B cell (primary cell): ENCODE measurements at regions not wholly inside any gene's neighbourhood (a gene's known extent, or its start where the extent isn't known, plus 50 kb on each side); places are given as distances from the start of the nearest gene placed in this dataset.

ENCODE experiments used
- ATAC-seq: fragments of 200-7000 bp; cut with Tn5 transposase; one replicate; pipeline ENCODE4 v1.10.0; 2021; ENCODE audit warnings: low read depth, mild to moderate bottlenecking, moderate number of reproducible peaks, moderate library complexity
- CTCF ChIA-PET: fragments of 350-600 bp; sonication (Branson Sonifier 250); formaldehyde crosslinking; loops from one replicate; lab custom pipeline; 2021; ENCODE audit warnings: antibody characterized with exemption, inconsistent platforms; lab: Charles Lee
- POLR2A ChIA-PET: fragments of 350-600 bp; sonication (Branson Sonifier 250); formaldehyde crosslinking; loops from one replicate; lab custom pipeline; 2021; ENCODE audit warnings: antibody characterized with exemption; lab: Charles Lee
- DNase-seq: peaks from one replicate; pipeline ENCODE4 v3.0.0; 2013
- H2AFZ ChIP-seq: 2 replicates; pipeline ENCODE4 v1.6.1; 2012; ENCODE audit warnings: mild to moderate bottlenecking, low read depth, low read length; ENCODE audit not compliant: insufficient read depth, poor library complexity, severe bottlenecking
- H3K27ac ChIP-seq, 2 donors: 1 replicate in 1 of 2; 2 replicates in 1 of 2; pipeline ENCODE4 v1.5.1; 2012 to 2013; ENCODE audit warnings: low read length in 2 of 2, mild to moderate bottlenecking in 2 of 2, moderate library complexity in 1 of 2
- H3K27me3 ChIP-seq, 4 experiments: fragments of 200-600 bp in 1 of 4; sonication (generic) in 1 of 4; replicated peaks in 1 of 4; 1 replicate in 2 of 4; 2 replicates in 2 of 4; pipeline versions ENCODE4 v1.6.1 to v1.7.0; 2013 to 2016; ENCODE audit warnings: low read length in 3 of 4, mild to moderate bottlenecking in 2 of 4, mixed read lengths in 1 of 4, moderate library complexity in 1 of 4; ENCODE audit not compliant: insufficient read depth in 4 of 4, control insufficient read depth in 3 of 4; ENCODE audit errors: control extremely low read depth in 1 of 4
- H3K36me3 ChIP-seq, 2 experiments: replicated peaks in 1 of 2; 1 replicate in 1 of 2; 2 replicates in 1 of 2; pipeline versions ENCODE4 v1.6.1 to v1.7.1; 2013; ENCODE audit warnings: low read length in 1 of 2; ENCODE audit not compliant: insufficient read depth in 2 of 2, control insufficient read depth in 1 of 2; ENCODE audit errors: control extremely low read depth in 1 of 2, extremely low read depth in 1 of 2
- H3K4me1 ChIP-seq, 2 donors: fragments of 200-600 bp in 1 of 2; sonication (generic) in 1 of 2; 1 replicate in 1 of 2; 2 replicates in 1 of 2; pipeline versions ENCODE4 v1.5.1 to v1.6.1; 2013 to 2017; ENCODE audit warnings: low read length in 2 of 2; ENCODE audit not compliant: control insufficient read depth in 2 of 2, insufficient read depth in 2 of 2
- H3K4me2 ChIP-seq: replicated peaks from 2 replicates; pipeline ENCODE3; 2012; ENCODE audit warnings: mild to moderate bottlenecking, low read depth, low read length; ENCODE audit not compliant: poor library complexity, severe bottlenecking
- H3K4me3 ChIP-seq, 5 experiments: fragments of 200-600 bp in 1 of 5; sonication (generic) in 1 of 5; 1 replicate in 3 of 5; 2 replicates in 2 of 5; pipeline versions ENCODE4 v1.5.1 to v1.7.0; 2011 to 2016; ENCODE audit warnings: low read length in 4 of 5, mild to moderate bottlenecking in 4 of 5, low read depth in 2 of 5, control low read depth in 1 of 5, moderate library complexity in 1 of 5; ENCODE audit not compliant: insufficient read depth in 1 of 5; ENCODE audit errors: control extremely low read depth in 1 of 5, extremely low read depth in 1 of 5
- H3K79me2 ChIP-seq: fragments of 200-600 bp; sonication (generic); one replicate; pipeline ENCODE4 v1.6.0; 2016; ENCODE audit warnings: low read length; ENCODE audit not compliant: control insufficient read depth, insufficient read depth
- H3K9ac ChIP-seq: fragments of 200-600 bp; sonication (generic); 2 replicates; pipeline ENCODE4 v1.6.1; 2017; ENCODE audit warnings: mild to moderate bottlenecking, low read length, moderate library complexity
- H3K9me3 ChIP-seq, 3 donors: one replicate each; pipeline versions ENCODE4 v1.6.1 to v1.7.1; 2013; ENCODE audit warnings: low read length in 2 of 3; ENCODE audit not compliant: control insufficient read depth in 2 of 3, insufficient read depth in 1 of 3; ENCODE audit errors: control extremely low read depth in 1 of 3
- H4K20me1 ChIP-seq: 2 replicates; pipeline ENCODE4 v1.6.0; 2012; ENCODE audit warnings: mild to moderate bottlenecking, low read length; ENCODE audit not compliant: insufficient read depth, control insufficient read depth, poor library complexity, severe bottlenecking
- H3K27ac Mint-ChIP-seq: one replicate; pipeline ENCODE4 v1.8.0; 2021; ENCODE audit warnings: mixed read lengths
- H3K27me3 Mint-ChIP-seq: one replicate; pipeline ENCODE4 v1.8.0; 2021; ENCODE audit warnings: mixed read lengths
- H3K4me1 Mint-ChIP-seq: one replicate; pipeline ENCODE4 v1.8.0; 2021; ENCODE audit warnings: mixed read lengths
- H3K4me3 Mint-ChIP-seq: one replicate; pipeline ENCODE4 v1.8.0; 2021; ENCODE audit warnings: mixed read lengths
- H3K9me3 Mint-ChIP-seq: one replicate; pipeline ENCODE4 v1.8.0; 2022; ENCODE audit warnings: mixed read lengths; ENCODE audit not compliant: insufficient read depth
- EZH2 ChIP-seq: IDR thresholded peaks from 2 replicates; pipeline ENCODE4 v1.6.1; 2012; ENCODE audit warnings: borderline replicate concordance, low read depth, mild to moderate bottlenecking, moderate library complexity, low read length; ENCODE audit not compliant: insufficient read depth, poor library complexity, severe bottlenecking
- WGBS: methylation state at CpG from one replicate; pipeline ENCODE4 v1.1.5; 2013; ENCODE audit warnings: missing lambda C conversion rate; ENCODE audit not compliant: insufficient coverage; 5-methylcytosine and 5-hydroxymethylcytosine counted together
- intact Hi-C: fragments of 100-400 bp; cut with micrococcal nuclease; formaldehyde crosslinking; loops from one replicate; pipeline ENCODE4 v1.10.0; 2022
- TF ChIP-seq, protein P1 (sequence below): fragments of 200-600 bp; IDR thresholded peaks from one replicate; pipeline ENCODE4 v1.8.0; 2022; ENCODE audit warnings: antibody characterized with exemption, mild to moderate bottlenecking

- Histone ChIP-seq H4K20me1 (no peaks in the 10 kb centered on the region), H2AFZ (no peak overlapping the region), H3K4me1 (no peaks in the 10 kb centered on the region), H3K9ac (no peak overlapping the region), H3K27me3 (no peaks in the 10 kb centered on the region), H3K4me2 (no peak overlapping the region), H3K36me3 (no peaks in the 10 kb centered on the region), H3K79me2 (no peaks in the 10 kb centered on the region), H3K4me3 (no peak overlapping the region), H3K9me3 (peaks cover 0 to 4% (median 0%) of the 10 kb centered on the region in 3 donors), H3K27ac (no peak overlapping the region)
- H3K9me3 Mint-ChIP-seq: no peaks in the 10 kb centered on the region
- TF ChIP-seq EZH2: no peak
- TF ChIP-seq, protein P1, sequence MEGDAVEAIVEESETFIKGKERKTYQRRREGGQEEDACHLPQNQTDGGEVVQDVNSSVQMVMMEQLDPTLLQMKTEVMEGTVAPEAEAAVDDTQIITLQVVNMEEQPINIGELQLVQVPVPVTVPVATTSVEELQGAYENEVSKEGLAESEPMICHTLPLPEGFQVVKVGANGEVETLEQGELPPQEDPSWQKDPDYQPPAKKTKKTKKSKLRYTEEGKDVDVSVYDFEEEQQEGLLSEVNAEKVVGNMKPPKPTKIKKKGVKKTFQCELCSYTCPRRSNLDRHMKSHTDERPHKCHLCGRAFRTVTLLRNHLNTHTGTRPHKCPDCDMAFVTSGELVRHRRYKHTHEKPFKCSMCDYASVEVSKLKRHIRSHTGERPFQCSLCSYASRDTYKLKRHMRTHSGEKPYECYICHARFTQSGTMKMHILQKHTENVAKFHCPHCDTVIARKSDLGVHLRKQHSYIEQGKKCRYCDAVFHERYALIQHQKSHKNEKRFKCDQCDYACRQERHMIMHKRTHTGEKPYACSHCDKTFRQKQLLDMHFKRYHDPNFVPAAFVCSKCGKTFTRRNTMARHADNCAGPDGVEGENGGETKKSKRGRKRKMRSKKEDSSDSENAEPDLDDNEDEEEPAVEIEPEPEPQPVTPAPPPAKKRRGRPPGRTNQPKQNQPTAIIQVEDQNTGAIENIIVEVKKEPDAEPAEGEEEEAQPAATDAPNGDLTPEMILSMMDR: no peak
- intact Hi-C loops: no loop called here
- no peak overlapping the region for H3K4me3 Mint-ChIP-seq
- ChIA-PET CTCF (interaction anchor here (0.6 kb wide), 1 partner anchor 13 kb away, joined by 5 read pairs; no protein-coding TSS in a partner anchor), POLR2A (no interaction called here)
- ATAC-seq (no peak), DNase-seq (no peak)
- 98% methylated on average over 3 of the region's 9 CpGs for WGBS
- H3K27ac Mint-ChIP-seq: no peak overlapping the region
- no peaks in the 10 kb centered on the region for H3K4me1 Mint-ChIP-seq
- peaks cover 9% of the 10 kb centered on the region for H3K27me3 Mint-ChIP-seq
These were observed 237.9 kb downstream of the NSG2 start for GRCh38 chr5:174283211-174284005.

GRCh38 chr5:174284873-174285272 lies 239.4 kb downstream of the NSG2 start:
- Histone ChIP-seq H3K4me1 (no peaks in the 10 kb centered on the region), H2AFZ (no peak overlapping the region), H3K36me3 (no peaks in the 10 kb centered on the region), H3K9ac (no peak overlapping the region), H3K27ac (no peak overlapping the region), H3K27me3 (no peaks in the 10 kb centered on the region), H4K20me1 (no peaks in the 10 kb centered on the region), H3K4me3 (no peak overlapping the region), H3K9me3 (peaks cover 0 to 4% (median 0%) of the 10 kb centered on the region in 3 donors), H3K79me2 (no peaks in the 10 kb centered on the region), H3K4me2 (no peak overlapping the region)
- no peaks in the 10 kb centered on the region for H3K4me1 Mint-ChIP-seq
- no peaks in the 10 kb centered on the region for H3K9me3 Mint-ChIP-seq
- intact Hi-C loops: no loop called here
- ChIA-PET CTCF (no interaction called here), POLR2A (no interaction called here)
- TF ChIP-seq EZH2: no peak
- TF ChIP-seq, protein P1: no peak
- H3K4me3 Mint-ChIP-seq: no peak overlapping the region
- H3K27ac Mint-ChIP-seq: no peak overlapping the region
- ATAC-seq: no peak
- no peak for DNase-seq
- WGBS: 74% methylated on average over 4 of the region's 5 CpGs
- peaks cover 9% of the 10 kb centered on the region for H3K27me3 Mint-ChIP-seq
